ENCODE measurements at regions not wholly inside any gene's neighbourhood (a gene's known extent, or its start where the extent isn't known, plus 50 kb on each side); places are given as distances from the start of the nearest gene placed in this dataset.

- TF ChIP-seq CTCF (conservative IDR thresholded peaks at IDR 0.05; ENCODE audit: low read depth in 2 of 2) (no peak), NANOG (IDR thresholded peaks at IDR 0.05; ENCODE audit: borderline replicate concordance) (no peak), ETS1 (IDR thresholded peaks at IDR 0.05) (no peak), STAT1 (IDR thresholded peaks at IDR 0.05; ENCODE audit: unreplicated experiment) (no peak)
These were observed 65.9 kb upstream of the ATP5PO start (continued) for GRCh38 chr21:33981391-33982101.

- no peaks in the 10 kb centered on the region for H3K79me2 ChIP-seq (replicated peaks; ENCODE audit: insufficient read depth)
- H2AFZ ChIP-seq: no peak overlapping the region
- no peaks in the 10 kb centered on the region for H3F3A ChIP-seq (replicated peaks; ENCODE audit: low read depth)
- H3K36me3 ChIP-seq (ENCODE audit: insufficient read depth): no peaks in the 10 kb centered on the region
- peaks cover 25% of the 10 kb centered on the region for H3K4me1 Mint-ChIP-seq
- H3K4me2 ChIP-seq: no peak overlapping the region
- DNase-seq (ENCODE audit: low spot score) (no peak), ATAC-seq (no peak)
- no peak overlapping the region for H3K27ac Mint-ChIP-seq
- H3K4me3 ChIP-seq: no peak overlapping the region
- peaks cover 16% of the 10 kb centered on the region for H3K4me1 ChIP-seq (ENCODE audit: insufficient read depth)
- no peak overlapping the region for H3K27ac ChIP-seq (ENCODE audit: low read depth)
- no peaks in the 10 kb centered on the region; the same call in 2 of the 3 replicates for H3K9me3 Mint-ChIP-seq
- no peaks in the 10 kb centered on the region for H3K9me2 ChIP-seq (ENCODE audit: insufficient read depth)
- H3K27me3 ChIP-seq (ENCODE audit: insufficient read depth): no peaks in the 10 kb centered on the region
- H3K27me3 Mint-ChIP-seq (ENCODE audit: insufficient read depth, low read depth, poor library complexity): peaks cover 3% of the 10 kb centered on the region
- H4K20me1 ChIP-seq (replicated peaks; ENCODE audit: insufficient read depth): no peaks in the 10 kb centered on the region
- no peak overlapping the region for H3K4me3 Mint-ChIP-seq
- no peaks in the 10 kb centered on the region for H3K36me3 Mint-ChIP-seq (ENCODE audit: low read depth)
- TF ChIP-seq ZNF462 (CRISPR knock-in tag; IDR thresholded peaks at IDR 0.05): no peak
- TF ChIP-seq ZNF114 (CRISPR knock-in tag; IDR thresholded peaks at IDR 0.05): no peak
- TF ChIP-seq JUNB (IDR thresholded peaks at IDR 0.05; ENCODE audit: unreplicated experiment): no peak
- TF ChIP-seq POLR2AphosphoS5 (IDR thresholded peaks at IDR 0.05; ENCODE audit: low read depth): no peak
- no peak for TF ChIP-seq EZH2 (IDR thresholded peaks at IDR 0.05; ENCODE audit: low read depth, unreplicated experiment)
- no peak for TF ChIP-seq CTCF (conservative IDR thresholded peaks at IDR 0.05; ENCODE audit: low read depth in 2 of 2)
- no peak for TF ChIP-seq EZH2phosphoT487 (IDR thresholded peaks at IDR 0.05; ENCODE audit: unreplicated experiment)
- TF ChIP-seq STAT1 (IDR thresholded peaks at IDR 0.05; ENCODE audit: unreplicated experiment): no peak
These were observed 64.8 kb upstream of the ATP5PO start for GRCh38 chr21:33980276-33980916.

Measured in GM23338 (cell line).